H1 (cell line): ENCODE measurements at regions not wholly inside any gene's neighbourhood (a gene's known extent, or its start where the extent isn't known, plus 50 kb on each side); places are given as distances from the start of the nearest gene placed in this dataset.
"Not testable (repeated sequence)": the region's sequence is repeated elsewhere in the genome, so short reads cannot be mapped to it uniquely, and the experiment has no call there.

Source experiments
- CTCF ChIA-PET: fragments of 300-600 bp; sonication (Branson Sonifier 250); formaldehyde crosslinking; loops from one replicate; lab custom pipeline; 2021; ENCODE audit not compliant: partially characterized antibody; lab: Charles Lee
- POLR2A ChIA-PET: fragments of 300-600 bp; sonication (Branson Sonifier 250); formaldehyde crosslinking; loops from one replicate; lab custom pipeline; 2021; ENCODE audit warnings: inconsistent platforms; ENCODE audit not compliant: partially characterized antibody; lab: Charles Lee
- DNase-seq, 2 experiments: peaks; one replicate each; pipeline versions ENCODE4 v3.0.0 to v3.0.0-alpha.2; 2010 to 2022; ENCODE audit warnings: low spot score in 2 of 2, low read depth in 1 of 2, mixed read lengths in 1 of 2
- FAIRE-seq: peaks from 2 replicates; lab custom pipeline; 2011; peaks lifted over from hg19 to GRCh38; lab: Jason Lieb, UNC
- H2AFZ ChIP-seq: 2 replicates; pipeline ENCODE4 v1.8.1; 2012; ENCODE audit warnings: low read length, inconsistent platforms
- H2AK5ac ChIP-seq: 2 replicates; pipeline ENCODE4 v1.6.1; 2013; ENCODE audit warnings: low read depth, low read length
- H2BK120ac ChIP-seq: replicated peaks from 2 replicates; pipeline ENCODE3; 2013; ENCODE audit warnings: low read depth, low read length, inconsistent platforms
- H2BK12ac ChIP-seq: 2 replicates; pipeline ENCODE4 v1.6.1; 2013; ENCODE audit warnings: low read depth, low read length
- H2BK15ac ChIP-seq: 2 replicates; pipeline ENCODE4 v1.6.1; 2013; ENCODE audit warnings: low read length
- H2BK20ac ChIP-seq: 2 replicates; pipeline ENCODE4 v1.6.1; 2013; ENCODE audit warnings: low read length
- H2BK5ac ChIP-seq: 2 replicates; pipeline ENCODE4 v1.6.1; 2013; ENCODE audit warnings: low read depth, low read length
- H3K14ac ChIP-seq: 2 replicates; pipeline ENCODE4 v1.6.1; 2013; ENCODE audit warnings: inconsistent platforms; ENCODE audit not compliant: insufficient read length
- H3K18ac ChIP-seq: 2 replicates; pipeline ENCODE4 v1.6.1; 2013; ENCODE audit warnings: low read length; ENCODE audit errors: extremely low read depth
- H3K23ac ChIP-seq: 2 replicates; pipeline ENCODE4 v1.6.1; 2013; ENCODE audit warnings: inconsistent platforms; ENCODE audit not compliant: insufficient read length
- H3K23me2 ChIP-seq: 2 replicates; pipeline ENCODE4 v1.6.1; 2013; ENCODE audit warnings: low read depth, low read length
- H3K27ac ChIP-seq: 2 replicates; pipeline ENCODE4 v1.6.1; 2011; ENCODE audit warnings: low read depth, low read length, inconsistent platforms
- H3K27me3 ChIP-seq, 4 experiments: replicated peaks in 1 of 4; 1 replicate in 1 of 4; 2 replicates in 3 of 4; pipeline versions ENCODE4 v1.6.1 to v1.8.1; 2011 to 2013; ENCODE audit warnings: low read length in 3 of 4, mild to moderate bottlenecking in 3 of 4, inconsistent platforms in 2 of 4, mixed read lengths in 2 of 4, moderate library complexity in 1 of 4; ENCODE audit not compliant: control insufficient read depth in 3 of 4, insufficient read depth in 3 of 4; ENCODE audit errors: extremely low read depth in 1 of 4
- H3K36me3 ChIP-seq, 4 experiments: 2 replicates each; pipeline versions ENCODE4 v1.6.1 to v1.8.1; 2011 to 2013; ENCODE audit warnings: mild to moderate bottlenecking in 4 of 4, low read length in 3 of 4, moderate library complexity in 2 of 4, control low read depth in 1 of 4, inconsistent platforms in 1 of 4; ENCODE audit not compliant: insufficient read depth in 4 of 4, control insufficient read depth in 2 of 4
- H3K4ac ChIP-seq: replicated peaks from 2 replicates; pipeline ENCODE3; 2013; ENCODE audit warnings: low read length, low read depth, mixed read lengths, inconsistent platforms; ENCODE audit not compliant: insufficient read length
- H3K4me1 ChIP-seq, 4 experiments: replicated peaks in 1 of 4; 1 replicate in 1 of 4; 2 replicates in 3 of 4; pipeline versions ENCODE4 v1.6.1 to v1.8.1; 2011 to 2013; ENCODE audit warnings: low read length in 3 of 4, inconsistent platforms in 2 of 4, mixed read lengths in 1 of 4; ENCODE audit not compliant: insufficient read depth in 4 of 4, control insufficient read depth in 3 of 4
- H3K4me2 ChIP-seq, 2 experiments: 2 replicates each; pipeline versions ENCODE4 v1.6.1 to v1.8.1; 2011 to 2013; ENCODE audit warnings: low read depth in 2 of 2, low read length in 2 of 2, control low read depth in 1 of 2, inconsistent platforms in 1 of 2, mild to moderate bottlenecking in 1 of 2; ENCODE audit not compliant: insufficient read depth in 1 of 2
- H3K4me3 ChIP-seq, 4 experiments: fragments of 200-600, 300-600 bp in 1 of 4; sonication (generic), shearing (Covaris generic), sonication (Bioruptor Twin) in 1 of 4; 2 replicates each; pipeline versions ENCODE4 v1.5.1 to v1.8.1; 2011 to 2016; ENCODE audit warnings: low read length in 4 of 4, low read depth in 3 of 4, control low read depth in 2 of 4, inconsistent platforms in 2 of 4, mild to moderate bottlenecking in 2 of 4, mixed read lengths in 1 of 4, moderate library complexity in 1 of 4; ENCODE audit not compliant: insufficient read depth in 2 of 4; ENCODE audit errors: extremely low read depth in 1 of 4
- H3K56ac ChIP-seq: replicated peaks from 2 replicates; pipeline ENCODE3; 2013; ENCODE audit warnings: low read depth, mild to moderate bottlenecking, mixed read lengths, low read length, inconsistent platforms; ENCODE audit not compliant: insufficient read length
- H3K79me1 ChIP-seq: 2 replicates; pipeline ENCODE4 v1.6.1; 2013; ENCODE audit warnings: low read depth, low read length, control low read depth
- H3K79me2 ChIP-seq, 2 experiments: 2 replicates each; pipeline versions ENCODE4 v1.6.1 to v1.8.1; 2012 to 2013; ENCODE audit warnings: low read length in 2 of 2, mild to moderate bottlenecking in 2 of 2, inconsistent platforms in 1 of 2; ENCODE audit not compliant: insufficient read depth in 2 of 2, control insufficient read depth in 1 of 2
- H3K9ac ChIP-seq, 4 experiments: replicated peaks in 1 of 4; 1 replicate in 1 of 4; 2 replicates in 3 of 4; pipeline versions ENCODE4 v1.6.1 to v1.8.1; 2011 to 2013; ENCODE audit warnings: low read depth in 3 of 4, low read length in 3 of 4, control low read depth in 2 of 4, mild to moderate bottlenecking in 2 of 4, moderate library complexity in 2 of 4, inconsistent platforms in 1 of 4; ENCODE audit errors: extremely low read depth in 1 of 4
- H3K9me3 ChIP-seq, 2 experiments: 2 replicates each; pipeline versions ENCODE4 v1.6.1 to v1.8.1; 2012 to 2013; ENCODE audit warnings: mild to moderate bottlenecking in 2 of 2, moderate library complexity in 2 of 2, control low read depth in 1 of 2, inconsistent platforms in 1 of 2, low read depth in 1 of 2, low read length in 1 of 2, mixed read lengths in 1 of 2; ENCODE audit not compliant: insufficient read depth in 2 of 2
- H4K20me1 ChIP-seq, 2 experiments: replicated peaks in 1 of 2; 2 replicates each; pipeline versions ENCODE3 to v1.8.1; 2011 to 2013; ENCODE audit warnings: inconsistent platforms in 2 of 2, low read length in 2 of 2, mild to moderate bottlenecking in 1 of 2; ENCODE audit not compliant: insufficient read depth in 2 of 2, control insufficient read depth in 1 of 2
- H4K5ac ChIP-seq: 2 replicates; pipeline ENCODE4 v1.6.1; 2013; ENCODE audit warnings: low read length, low read depth, mixed read lengths, inconsistent platforms; ENCODE audit not compliant: insufficient read length
- H4K8ac ChIP-seq: 2 replicates; pipeline ENCODE4 v1.8.0; 2013; ENCODE audit warnings: mild to moderate bottlenecking, moderate library complexity, low read length, inconsistent platforms; ENCODE audit not compliant: insufficient read depth; ENCODE audit errors: extremely low read depth
- H4K91ac ChIP-seq: replicated peaks from 2 replicates; pipeline ENCODE3; 2013; ENCODE audit warnings: low read length, mixed read lengths, inconsistent platforms; ENCODE audit not compliant: insufficient read length
- WGBS, 2 experiments: shearing (Covaris generic) in 1 of 2; methylation state at CpG; one replicate each; pipeline versions ENCODE4 v1.1.6 to v1.1.7; 2013 to 2015; ENCODE audit warnings: low lambda C conversion rate in 2 of 2, mixed read lengths in 2 of 2, inconsistent platforms in 1 of 2, low coverage in 1 of 2, missing lambda C conversion rate in 1 of 2; ENCODE audit not compliant: insufficient replicate concordance in 2 of 2, insufficient coverage in 1 of 2, insufficient read length in 1 of 2; ENCODE audit errors: extremely low coverage in 1 of 2, missing lambda C conversion rate in 1 of 2; 5-methylcytosine and 5-hydroxymethylcytosine counted together

GRCh38 chr11:71746263-71746662 is 86.7 kb upstream of the DEFB108B start:
- H3K9me3 ChIP-seq, H4K8ac ChIP-seq, H3K14ac ChIP-seq, H2BK120ac ChIP-seq, H3K79me1 ChIP-seq, H2BK15ac ChIP-seq, H4K91ac ChIP-seq, H3K79me2 ChIP-seq, POLR2A ChIA-PET, H2AK5ac ChIP-seq, H3K4ac ChIP-seq, FAIRE-seq, H3K23me2 ChIP-seq, H3K4me2 ChIP-seq, H3K56ac ChIP-seq, H2AFZ ChIP-seq, H3K9ac ChIP-seq, H3K18ac ChIP-seq, H2BK20ac ChIP-seq, H2BK12ac ChIP-seq, H4K20me1 ChIP-seq, CTCF ChIA-PET, H4K5ac ChIP-seq, H3K23ac ChIP-seq, H3K27ac ChIP-seq, H3K4me3 ChIP-seq, H3K36me3 ChIP-seq, H3K4me1 ChIP-seq, DNase-seq, H2BK5ac ChIP-seq, H3K27me3 ChIP-seq: not testable (repeated sequence)
- 58% methylated on average over 3 of the region's 5 CpGs; no CpG with 5 or more reads in 1 of the 2 experiments for WGBS, 2 experiments

- H4K91ac ChIP-seq, H3K27me3 ChIP-seq, H3K79me1 ChIP-seq, H3K4me3 ChIP-seq, H3K23ac ChIP-seq, H3K79me2 ChIP-seq, H3K9me3 ChIP-seq, H2BK120ac ChIP-seq, H3K56ac ChIP-seq, H3K4me1 ChIP-seq, H2BK15ac ChIP-seq, H3K36me3 ChIP-seq, H2AFZ ChIP-seq, H3K9ac ChIP-seq, H3K23me2 ChIP-seq, H2BK12ac ChIP-seq, H3K4ac ChIP-seq, H2BK5ac ChIP-seq, FAIRE-seq, DNase-seq, H3K4me2 ChIP-seq, H3K14ac ChIP-seq, H2BK20ac ChIP-seq, H4K20me1 ChIP-seq, H4K8ac ChIP-seq, POLR2A ChIA-PET, H3K27ac ChIP-seq, H2AK5ac ChIP-seq, H4K5ac ChIP-seq, H3K18ac ChIP-seq: not testable (repeated sequence)
- WGBS, 2 experiments = 60% methylated on average over 14 of the region's 14 CpGs; no CpG with 5 or more reads in 1 of the 2 experiments
- CTCF ChIA-PET = interaction anchor here (1.5 kb wide), 1 partner anchor 15 kb away, joined by 3 read pairs; no protein-coding TSS in a partner anchor
Observed at GRCh38 chr11:71748965-71749620, 83.9 kb upstream of the DEFB108B start.
